K562 (cell line): ENCODE measurements at regions not wholly inside any gene's neighbourhood (a gene's known extent, or its start where the extent isn't known, plus 50 kb on each side); places are given as distances from the start of the nearest gene placed in this dataset.

Experiments used
- ATAC-seq: fragments of 200-7000 bp; cut with Tn5 transposase; 3 replicates; pipeline ENCODE4 v1.9.1; 2020; ENCODE audit warnings: moderate library complexity
- BruUV-seq: library from RNA; stranded (reverse); fragments of 400-500 nt; replicated peaks from 2 replicates; lab custom pipeline; 2021; lab: Mats Ljungman, UMichigan
- CTCF ChIA-PET: fragments of 300-600 bp; formaldehyde crosslinking; extraction: SDS; loops from one replicate; lab custom pipeline; 2021; ENCODE audit warnings: low intra/inter-chr PET ratio; lab: Yijun Ruan, JAX
- POLR2A ChIA-PET: fragments of 300-600, 350-650 bp; sonication (Branson Sonifier 250); formaldehyde crosslinking; extraction: SDS; loops from one replicate; lab custom pipeline; 2021; ENCODE audit warnings: antibody characterized with exemption, inconsistent platforms; lab: Yijun Ruan, JAX
- DNase-seq, 4 experiments: peaks; one replicate each; pipeline versions ENCODE4 v3.0.0 to v3.0.0-alpha.2; 2011 to 2018; ENCODE audit warnings: low spot score in 3 of 4, mixed read lengths in 3 of 4; ENCODE audit errors: extremely low read depth in 1 of 4
- FAIRE-seq: peaks from 2 replicates; lab custom pipeline; 2011; peaks lifted over from hg19 to GRCh38; lab: Jason Lieb, UNC
- H2AFZ ChIP-seq: 2 replicates; pipeline ENCODE4 v1.6.0; 2011; ENCODE audit warnings: low read depth, low read length, control low read depth, inconsistent platforms
- H3K27ac ChIP-seq: fragments of 200-600 bp; 3 replicates; pipeline ENCODE4 v1.8.0; 2011; ENCODE audit warnings: low read depth, mild to moderate bottlenecking, control low read depth, inconsistent platforms, low read length, moderate library complexity, mixed read lengths; ENCODE audit errors: extremely low read depth
- H3K27me3 ChIP-seq, 2 experiments: fragments of 300-600 bp in 1 of 2; 2 replicates in 1 of 2; 3 replicates in 1 of 2; pipeline versions ENCODE4 v1.6.0 to v1.8.0; 2011; ENCODE audit warnings: inconsistent platforms in 2 of 2, low read length in 2 of 2, mild to moderate bottlenecking in 1 of 2, mixed read lengths in 1 of 2, moderate library complexity in 1 of 2; ENCODE audit not compliant: control insufficient read depth in 2 of 2, insufficient read depth in 2 of 2
- H3K36me3 ChIP-seq: fragments of 300-600 bp; 3 replicates; pipeline ENCODE4 v1.8.0; 2011; ENCODE audit warnings: mild to moderate bottlenecking, low read length, inconsistent platforms; ENCODE audit not compliant: control insufficient read depth, insufficient read depth
- H3K4me1 ChIP-seq, 2 experiments: fragments of 200-600 bp in 1 of 2; replicated peaks in 1 of 2; 2 replicates in 1 of 2; 3 replicates in 1 of 2; pipeline versions ENCODE4 v1.5.1 to v1.8.0; 2011; ENCODE audit warnings: inconsistent platforms in 2 of 2, low read length in 2 of 2, mild to moderate bottlenecking in 1 of 2, mixed read lengths in 1 of 2, moderate library complexity in 1 of 2; ENCODE audit not compliant: control insufficient read depth in 2 of 2, insufficient read depth in 2 of 2
- H3K4me2 ChIP-seq: 2 replicates; pipeline ENCODE4 v1.6.1; 2011; ENCODE audit warnings: low read length, control low read depth, inconsistent platforms, mixed read lengths; ENCODE audit not compliant: insufficient read depth
- H3K4me3 ChIP-seq: fragments of 200-600 bp; sonication (generic), shearing (Covaris generic); 2 replicates; pipeline ENCODE4 v1.5.1; 2016; ENCODE audit warnings: control low read depth, inconsistent platforms
- H3K79me2 ChIP-seq: fragments of 200-600 bp; 3 replicates; pipeline ENCODE4 v1.8.0; 2011; ENCODE audit warnings: low read length, inconsistent platforms; ENCODE audit not compliant: control insufficient read depth, insufficient read depth
- H3K9ac ChIP-seq, 2 experiments: 2 replicates each; pipeline versions ENCODE4 v1.6.0 to v1.6.1; 2011; ENCODE audit warnings: low read depth in 2 of 2, low read length in 2 of 2, control low read depth in 1 of 2, inconsistent platforms in 1 of 2, mild to moderate bottlenecking in 1 of 2, mixed read lengths in 1 of 2; ENCODE audit not compliant: insufficient read depth in 1 of 2
- H3K9me1 ChIP-seq: one replicate; pipeline ENCODE4 v1.6.0; 2011; ENCODE audit warnings: inconsistent platforms, mild to moderate bottlenecking, low read length, moderate library complexity; ENCODE audit not compliant: control insufficient read depth, insufficient read depth
- H3K9me3 ChIP-seq: replicated peaks from 2 replicates; pipeline ENCODE4 v1.5.1; 2011; ENCODE audit warnings: low read depth, low read length, inconsistent platforms; ENCODE audit not compliant: control insufficient read depth, insufficient read depth
- H4K20me1 ChIP-seq: replicated peaks from 2 replicates; pipeline ENCODE4 v1.6.1; 2011; ENCODE audit warnings: low read length, inconsistent platforms, mixed read lengths; ENCODE audit not compliant: control insufficient read depth, insufficient read depth
- HOXB6 ChIP-seq: fragments of 250-450 bp; sonication (Bioruptor Pico); IDR thresholded peaks from 2 replicates; pipeline ENCODE4 v1.5.1; 2022; ENCODE audit warnings: mild to moderate bottlenecking, borderline replicate concordance
- MEF2A ChIP-seq: IDR thresholded peaks from 2 replicates; pipeline ENCODE4 v1.6.1; 2011; ENCODE audit warnings: low read depth, mild to moderate bottlenecking, low read length, moderate library complexity; ENCODE audit not compliant: control insufficient read depth
- NCOA6 ChIP-seq: fragments of 450-650 bp; IDR thresholded peaks from 2 replicates; pipeline ENCODE4 v1.6.1; 2017; ENCODE audit warnings: mild to moderate bottlenecking
- RBM15 ChIP-seq: fragments of 200-400 bp; formaldehyde crosslinking; IDR thresholded peaks from 2 replicates; pipeline ENCODE4 v1.6.1; 2018; ENCODE audit warnings: mild to moderate bottlenecking, low read length, moderate library complexity; ENCODE audit not compliant: insufficient read depth
- SRF ChIP-seq, 2 experiments: fragments of 250-450, 450-650 bp in 1 of 2; sonication (Bioruptor Pico) in 1 of 2; sonication (generic) in 1 of 2; formaldehyde crosslinking; IDR thresholded peaks; 2 replicates each; pipeline versions ENCODE4 v1.5.0 to v1.5.1; 2020 to 2022; ENCODE audit warnings: mild to moderate bottlenecking in 1 of 2, missing genetic modification reagents in 1 of 2
- TCF15 ChIP-seq: fragments of 250-450 bp; sonication (Bioruptor Pico); IDR thresholded peaks from 2 replicates; pipeline ENCODE4 v1.8.0; 2022; ENCODE audit warnings: moderate library complexity, mild to moderate bottlenecking, inconsistent platforms
- TSHZ1 ChIP-seq: fragments of 250-450 bp; sonication (Bioruptor Pico); IDR thresholded peaks from 2 replicates; pipeline ENCODE4 v1.4.0; 2020; ENCODE audit warnings: mild to moderate bottlenecking, moderate library complexity
- WGBS: fragments of 100-300 bp; shearing (Covaris generic); methylation state at CpG from one replicate; pipeline ENCODE4 v1.1.6; 2016; ENCODE audit warnings: low coverage, mixed read lengths; ENCODE audit not compliant: insufficient coverage; ENCODE audit errors: missing lambda C conversion rate; 5-methylcytosine and 5-hydroxymethylcytosine counted together
- in situ Hi-C: fragments of 300-500 bp; cut with MboI; formaldehyde crosslinking; loops from 4 replicates; pipeline ENCODE4 v1.15.0; 2018; ENCODE audit warnings: inconsistent platforms, mixed read lengths
- intact Hi-C: fragments of 100-400 bp; cut with micrococcal nuclease; formaldehyde crosslinking; loops from 2 replicates; pipeline ENCODE4 v1.14.2; 2022

GRCh38 chr5:103397739-103398581, 139.4 kb downstream of the MACIR start:
- CTCF ChIA-PET: no interaction called here
- DNase-seq (no peak), ATAC-seq (no peak), FAIRE-seq (no peak)
- in situ Hi-C loops: no loop called here
- no peaks in the 10 kb centered on the region for H3K9me3 ChIP-seq
- H3K36me3 ChIP-seq: no peaks in the 10 kb centered on the region
- 1% methylated on average over 8 of the region's 8 CpGs for WGBS
- intact Hi-C loops: no loop called here
- H3K9ac ChIP-seq: no peak overlapping the region
- H3K4me3 ChIP-seq: no peak overlapping the region
- H4K20me1 ChIP-seq: no peaks in the 10 kb centered on the region
- no peaks in the 10 kb centered on the region for H3K27me3 ChIP-seq
- no peaks in the 10 kb centered on the region for H3K79me2 ChIP-seq
- no peaks in the 10 kb centered on the region for H3K4me1 ChIP-seq
- no peak for TF ChIP-seq HOXB6 (CRISPR knock-in tag)
- POLR2A ChIA-PET: no interaction called here
- BruUV-seq: no TSS peak
- H2AFZ ChIP-seq: no peak overlapping the region
- no peaks in the 10 kb centered on the region for H3K9me1 ChIP-seq
- no peak overlapping the region for H3K27ac ChIP-seq
- no peak overlapping the region for H3K4me2 ChIP-seq

GRCh38 chr5:103394676-103395075, 136.1 kb downstream of the MACIR start:
- Histone ChIP-seq H3K9me3 (no peaks in the 10 kb centered on the region), H3K4me2 (no peak overlapping the region), H3K27me3 (no peaks in the 10 kb centered on the region), H3K79me2 (no peaks in the 10 kb centered on the region), H3K9ac (no peak overlapping the region), H3K4me1 (no peaks in the 10 kb centered on the region), H2AFZ (no peak overlapping the region), H4K20me1 (no peaks in the 10 kb centered on the region), H3K4me3 (no peak overlapping the region), H3K36me3 (no peaks in the 10 kb centered on the region), H3K9me1 (no peaks in the 10 kb centered on the region), H3K27ac (no peak overlapping the region)
- in situ Hi-C loops: no loop called here
- 0% methylated on average over 2 of the region's 2 CpGs for WGBS
- no peak for TF ChIP-seq TCF15 (CRISPR knock-in tag)
- TF ChIP-seq RBM15: no peak
- TF ChIP-seq NCOA6: no peak
- TF ChIP-seq MEF2A: no peak
- no peak for TF ChIP-seq SRF (CRISPR knock-in tag; IDR thresholded peaks at IDR 0.05)
- TF ChIP-seq TSHZ1: no peak
- DNase-seq (no peak), FAIRE-seq (no peak), ATAC-seq (no peak)
- ChIA-PET CTCF (no interaction called here), POLR2A (no interaction called here)
- intact Hi-C loops: no loop called here
- no TSS peak for BruUV-seq
